Endothelial cell of umbilical vein (primary cell): ENCODE measurements at regions not wholly inside any gene's neighbourhood (a gene's known extent, or its start where the extent isn't known, plus 50 kb on each side); places are given as distances from the start of the nearest gene placed in this dataset.

ENCODE experiments used
- EZH2 ChIP-seq: IDR thresholded peaks from 2 replicates; pipeline ENCODE4 v1.6.1; 2012; ENCODE audit warnings: borderline replicate concordance, low read depth, mild to moderate bottlenecking, moderate library complexity, low read length, inconsistent platforms; ENCODE audit not compliant: severe bottlenecking
- POLR2A ChIP-seq: IDR thresholded peaks from 2 replicates; pipeline ENCODE4 v1.6.1; 2012; ENCODE audit warnings: low read depth, mild to moderate bottlenecking, control low read depth, low read length
- TF ChIP-seq, protein P1 (sequence below), 2 donors: IDR thresholded peaks; 1 replicate in 1 of 2; 2 replicates in 1 of 2; pipeline ENCODE4 v1.5.1; 2011; ENCODE audit warnings: low read length in 2 of 2, mild to moderate bottlenecking in 2 of 2, moderate library complexity in 2 of 2, control low read depth in 1 of 2, inconsistent platforms in 1 of 2, low read depth in 1 of 2; ENCODE audit not compliant: insufficient read depth in 1 of 2; ENCODE audit errors: extremely low read depth in 1 of 2

DNA sequence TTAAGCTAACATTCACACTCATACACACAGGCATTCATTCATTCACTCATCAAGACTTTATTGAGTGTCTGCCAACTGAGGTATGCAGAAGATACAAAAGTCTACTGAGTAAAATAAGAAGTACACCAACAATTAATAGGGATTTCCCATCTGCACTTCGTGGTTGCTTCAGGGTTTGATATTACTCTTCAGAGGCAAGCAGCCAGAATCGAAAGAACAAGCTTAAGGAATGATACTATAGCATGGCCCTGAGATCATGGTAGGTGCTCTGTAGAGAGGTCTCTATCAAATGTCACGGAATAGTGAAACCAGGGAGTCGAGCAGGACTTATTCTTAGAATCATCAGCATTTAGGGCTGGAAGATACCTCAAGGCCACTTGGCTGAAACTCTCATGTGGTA, 135.4 kb downstream of the NRN1 start:
- TF ChIP-seq EZH2 (no peak), POLR2A (no peak)
- TF ChIP-seq, protein P1, sequence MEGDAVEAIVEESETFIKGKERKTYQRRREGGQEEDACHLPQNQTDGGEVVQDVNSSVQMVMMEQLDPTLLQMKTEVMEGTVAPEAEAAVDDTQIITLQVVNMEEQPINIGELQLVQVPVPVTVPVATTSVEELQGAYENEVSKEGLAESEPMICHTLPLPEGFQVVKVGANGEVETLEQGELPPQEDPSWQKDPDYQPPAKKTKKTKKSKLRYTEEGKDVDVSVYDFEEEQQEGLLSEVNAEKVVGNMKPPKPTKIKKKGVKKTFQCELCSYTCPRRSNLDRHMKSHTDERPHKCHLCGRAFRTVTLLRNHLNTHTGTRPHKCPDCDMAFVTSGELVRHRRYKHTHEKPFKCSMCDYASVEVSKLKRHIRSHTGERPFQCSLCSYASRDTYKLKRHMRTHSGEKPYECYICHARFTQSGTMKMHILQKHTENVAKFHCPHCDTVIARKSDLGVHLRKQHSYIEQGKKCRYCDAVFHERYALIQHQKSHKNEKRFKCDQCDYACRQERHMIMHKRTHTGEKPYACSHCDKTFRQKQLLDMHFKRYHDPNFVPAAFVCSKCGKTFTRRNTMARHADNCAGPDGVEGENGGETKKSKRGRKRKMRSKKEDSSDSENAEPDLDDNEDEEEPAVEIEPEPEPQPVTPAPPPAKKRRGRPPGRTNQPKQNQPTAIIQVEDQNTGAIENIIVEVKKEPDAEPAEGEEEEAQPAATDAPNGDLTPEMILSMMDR (IDR thresholded peaks at IDR 0.05; ENCODE audit: extremely low read depth in 1 of 2, insufficient read depth in 1 of 2, low read depth in 1 of 2, low read length in 2 of 2), result no peak
